ENCODE measurements at regions not wholly inside any gene's neighbourhood (a gene's known extent, or its start where the extent isn't known, plus 50 kb on each side); places are given as distances from the start of the nearest gene placed in this dataset.

- Histone ChIP-seq H3K9me3 (ENCODE audit: low read depth) (no peaks in the 10 kb centered on the region), H3K4me1 (ENCODE audit: low read depth) (no peaks in the 10 kb centered on the region), H3K27me3 (no peaks in the 10 kb centered on the region), H3K4me3 (no peak overlapping the region), H3K36me3 (no peaks in the 10 kb centered on the region), H3K27ac (no peak overlapping the region)
- no peak for DNase-seq (ENCODE audit: low read depth in 1 of 2, low spot score in 1 of 2)
- TF ChIP-seq, protein P1, sequence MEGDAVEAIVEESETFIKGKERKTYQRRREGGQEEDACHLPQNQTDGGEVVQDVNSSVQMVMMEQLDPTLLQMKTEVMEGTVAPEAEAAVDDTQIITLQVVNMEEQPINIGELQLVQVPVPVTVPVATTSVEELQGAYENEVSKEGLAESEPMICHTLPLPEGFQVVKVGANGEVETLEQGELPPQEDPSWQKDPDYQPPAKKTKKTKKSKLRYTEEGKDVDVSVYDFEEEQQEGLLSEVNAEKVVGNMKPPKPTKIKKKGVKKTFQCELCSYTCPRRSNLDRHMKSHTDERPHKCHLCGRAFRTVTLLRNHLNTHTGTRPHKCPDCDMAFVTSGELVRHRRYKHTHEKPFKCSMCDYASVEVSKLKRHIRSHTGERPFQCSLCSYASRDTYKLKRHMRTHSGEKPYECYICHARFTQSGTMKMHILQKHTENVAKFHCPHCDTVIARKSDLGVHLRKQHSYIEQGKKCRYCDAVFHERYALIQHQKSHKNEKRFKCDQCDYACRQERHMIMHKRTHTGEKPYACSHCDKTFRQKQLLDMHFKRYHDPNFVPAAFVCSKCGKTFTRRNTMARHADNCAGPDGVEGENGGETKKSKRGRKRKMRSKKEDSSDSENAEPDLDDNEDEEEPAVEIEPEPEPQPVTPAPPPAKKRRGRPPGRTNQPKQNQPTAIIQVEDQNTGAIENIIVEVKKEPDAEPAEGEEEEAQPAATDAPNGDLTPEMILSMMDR (IDR thresholded peaks at IDR 0.05; ENCODE audit: low read depth, low read length): no peak
These were observed 101.4 kb upstream of the IVNS1ABP start for GRCh38 chr1:185418472-185418871.

DNA sequence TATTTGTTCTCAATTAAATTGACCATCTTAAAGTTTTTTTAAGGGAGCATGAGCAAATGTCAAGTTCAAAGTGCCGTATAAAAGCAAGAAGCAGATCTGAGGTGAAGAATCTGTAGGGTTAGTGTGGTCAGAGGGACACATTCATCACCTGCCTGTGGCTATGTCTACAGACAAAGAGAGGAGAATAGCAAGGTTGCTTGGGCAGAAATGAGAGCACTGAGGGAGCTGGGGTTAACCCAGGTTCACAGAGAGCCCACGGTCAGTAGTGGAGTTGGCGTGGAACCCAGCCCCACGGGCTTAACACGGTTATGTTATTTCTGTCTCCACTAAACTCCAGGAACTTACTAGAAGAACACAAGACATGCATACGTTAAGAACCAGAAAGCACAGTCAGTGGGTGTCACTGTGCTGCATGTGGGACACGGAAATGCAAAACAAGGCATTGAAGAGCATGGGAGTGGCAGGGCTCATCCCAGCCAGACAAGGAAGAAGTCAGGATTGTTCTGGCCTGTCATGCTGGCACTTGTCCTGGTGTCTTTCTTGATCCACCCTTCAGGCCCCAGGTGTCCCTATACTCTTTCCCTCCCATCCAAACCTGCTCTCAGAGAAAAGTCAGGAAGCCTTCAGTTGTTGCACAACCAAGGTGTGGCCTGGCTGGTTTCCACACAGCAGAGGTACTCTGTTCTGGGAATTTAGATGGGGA lies 95.5 kb upstream of the IVNS1ABP start:
- Histone ChIP-seq H3K4me3 (no peak overlapping the region), H3K27me3 (no peaks in the 10 kb centered on the region), H3K36me3 (no peaks in the 10 kb centered on the region), H3K27ac (no peak overlapping the region), H3K4me1 (ENCODE audit: low read depth) (no peaks in the 10 kb centered on the region), H3K9me3 (ENCODE audit: low read depth) (no peaks in the 10 kb centered on the region)
- no peak for DNase-seq (ENCODE audit: low read depth in 1 of 2, low spot score in 1 of 2)
- TF ChIP-seq, protein P1 (IDR thresholded peaks at IDR 0.05; ENCODE audit: low read depth, low read length): no peak

DNA sequence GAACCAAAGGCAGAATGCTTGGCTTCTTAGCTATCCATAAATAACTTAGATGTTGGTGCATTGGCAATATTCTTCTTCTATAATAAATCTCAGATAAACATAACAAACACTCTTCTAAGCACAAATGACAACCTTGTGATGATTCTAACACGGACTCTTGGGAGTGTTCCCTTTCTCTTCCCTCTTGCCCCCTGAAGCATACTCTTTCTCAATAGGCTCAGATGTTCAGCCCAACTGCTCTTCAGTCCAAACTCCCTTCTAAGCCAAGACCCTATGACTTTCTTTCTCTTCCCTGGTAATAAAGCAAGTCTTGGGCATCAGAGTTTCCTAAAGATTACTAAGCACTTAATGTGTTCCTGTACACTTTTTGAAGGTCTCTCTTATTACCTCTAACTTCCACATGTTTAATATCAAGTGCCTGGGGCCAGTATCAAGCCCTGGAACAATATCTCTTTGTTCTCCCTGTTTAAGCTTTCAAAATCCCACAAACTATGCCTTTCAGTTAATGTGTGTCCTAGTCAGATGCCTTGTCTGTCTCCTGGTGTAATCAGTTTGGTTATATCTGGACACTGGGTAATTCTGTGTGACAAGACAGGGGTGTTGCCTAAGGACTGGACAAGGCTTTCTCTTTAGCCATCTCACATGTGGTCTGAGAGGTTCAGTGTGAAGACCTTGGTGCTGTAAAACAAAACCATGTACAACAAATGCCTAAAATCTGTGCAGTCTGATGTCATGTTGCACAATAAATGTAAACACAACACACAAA lies 92.9 kb upstream of the IVNS1ABP start:
- no peak for DNase-seq (ENCODE audit: low read depth in 1 of 2, low spot score in 1 of 2)
- Histone ChIP-seq H3K4me3 (no peak overlapping the region), H3K36me3 (no peaks in the 10 kb centered on the region), H3K27ac (no peak overlapping the region), H3K27me3 (no peaks in the 10 kb centered on the region), H3K9me3 (ENCODE audit: low read depth) (no peaks in the 10 kb centered on the region), H3K4me1 (ENCODE audit: low read depth) (no peaks in the 10 kb centered on the region)
- TF ChIP-seq, protein P1 (IDR thresholded peaks at IDR 0.05; ENCODE audit: low read depth, low read length): no peak

DNA sequence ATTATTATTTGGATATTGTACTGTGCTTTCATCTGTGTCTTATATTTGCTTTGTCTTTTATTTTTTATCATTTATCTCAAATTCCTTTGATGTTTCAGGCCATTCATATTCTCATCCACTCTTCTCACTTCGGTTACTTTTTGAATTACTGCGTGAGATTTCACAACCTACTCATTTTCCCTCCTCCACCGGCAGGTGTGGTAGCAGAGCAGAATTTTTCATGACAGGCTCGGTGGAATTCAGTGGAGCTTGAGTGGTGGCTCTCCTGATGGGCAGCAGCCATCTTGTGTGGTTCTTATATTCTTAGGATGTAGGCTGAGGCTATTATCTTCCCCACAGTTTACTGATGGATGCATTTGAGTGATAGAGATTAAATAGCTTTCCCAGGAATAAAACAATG lies 92.3 kb upstream of the IVNS1ABP start:
- Histone ChIP-seq H3K4me3 (no peak overlapping the region), H3K27ac (no peak overlapping the region), H3K36me3 (no peaks in the 10 kb centered on the region), H3K27me3 (no peaks in the 10 kb centered on the region), H3K4me1 (ENCODE audit: low read depth) (no peaks in the 10 kb centered on the region), H3K9me3 (ENCODE audit: low read depth) (no peaks in the 10 kb centered on the region)
- TF ChIP-seq, protein P1 (IDR thresholded peaks at IDR 0.05; ENCODE audit: low read depth, low read length): no peak
- DNase-seq (ENCODE audit: low read depth in 1 of 2, low spot score in 1 of 2): no peak

GRCh38 chr1:185408700-185409270 lies 91.7 kb upstream of the IVNS1ABP start:
- Histone ChIP-seq H3K27ac (no peak overlapping the region), H3K4me3 (no peak overlapping the region), H3K36me3 (no peaks in the 10 kb centered on the region), H3K27me3 (no peaks in the 10 kb centered on the region), H3K4me1 (ENCODE audit: low read depth) (no peaks in the 10 kb centered on the region), H3K9me3 (ENCODE audit: low read depth) (no peaks in the 10 kb centered on the region)
- DNase-seq (ENCODE audit: low read depth in 1 of 2, low spot score in 1 of 2): no peak
- TF ChIP-seq, protein P1 (IDR thresholded peaks at IDR 0.05; ENCODE audit: low read depth, low read length): no peak
